Fibroblast of the aortic adventitia (primary cell): ENCODE measurements at regions not wholly inside any gene's neighbourhood (a gene's known extent, or its start where the extent isn't known, plus 50 kb on each side); places are given as distances from the start of the nearest gene placed in this dataset.

Experiments used
- DNase-seq: peaks from one replicate; pipeline ENCODE4 v3.0.0-alpha.2; 2010; ENCODE audit warnings: low read depth
- H3K4me3 ChIP-seq: 2 replicates; pipeline ENCODE4 v1.5.1; 2011; ENCODE audit warnings: low read depth, mild to moderate bottlenecking, control low read depth, low read length, moderate library complexity
- CTCF ChIP-seq: IDR thresholded peaks from 2 replicates; pipeline ENCODE4 v1.5.1; 2011; ENCODE audit warnings: mild to moderate bottlenecking, low read length, control low read depth, inconsistent platforms; ENCODE audit not compliant: insufficient read depth

GRCh38 chr2:78009289-78009688 lies 487.1 kb upstream of the LRRTM4 start:
- no peak for DNase-seq
- H3K4me3 ChIP-seq: no peak overlapping the region
- no peak for TF ChIP-seq CTCF

GRCh38 chr2:78011251-78011650 lies 489.1 kb upstream of the LRRTM4 start:
- H3K4me3 ChIP-seq: no peak overlapping the region
- no peak for DNase-seq
- no peak for TF ChIP-seq CTCF

GRCh38 chr2:78020491-78020890 lies 498.3 kb upstream of the LRRTM4 start:
- TF ChIP-seq CTCF: no peak
- H3K4me3 ChIP-seq: no peak overlapping the region
- DNase-seq: no peak

GRCh38 chr2:78023356-78023755 lies 501.2 kb upstream of the LRRTM4 start:
- TF ChIP-seq CTCF: no peak
- H3K4me3 ChIP-seq: no peak overlapping the region
- no peak for DNase-seq

GRCh38 chr2:78024996-78025395 lies 502.8 kb upstream of the LRRTM4 start:
- no peak for DNase-seq
- no peak for TF ChIP-seq CTCF
- H3K4me3 ChIP-seq: no peak overlapping the region

- no peak overlapping the region for H3K4me3 ChIP-seq
- DNase-seq: no peak
- TF ChIP-seq CTCF: no peak
Measured at GRCh38 chr2:78029392-78029995, 507.3 kb upstream of the LRRTM4 start.

GRCh38 chr2:78034706-78035105 lies 512.5 kb upstream of the LRRTM4 start:
- H3K4me3 ChIP-seq: no peak overlapping the region
- TF ChIP-seq CTCF: no peak
- DNase-seq: no peak
